ENCODE measurements at regions not wholly inside any gene's neighbourhood (a gene's known extent, or its start where the extent isn't known, plus 50 kb on each side); places are given as distances from the start of the nearest gene placed in this dataset.
A peak's percentile ranks its signal among the peaks of the same experiment; 100 is the strongest.

- Mint-ChIP-seq H3K27ac (no peak overlapping the region), H3K4me3 (no peak overlapping the region)
Measured at GRCh38 chr9:29668732-29669131, 2095.5 kb upstream of the C9orf72 start.

GRCh38 chr9:29669613-29670012 lies 2096.3 kb upstream of the C9orf72 start:
- H3K27ac Mint-ChIP-seq = no peak overlapping the region
- no peaks in the 10 kb centered on the region for H3K36me3 Mint-ChIP-seq
- DNase-seq = no peak
- no peak overlapping the region for H3K4me3 Mint-ChIP-seq
- H3K9me3 Mint-ChIP-seq = peaks cover 2 to 27% (median 10%) of the 10 kb centered on the region in 6 donors
- H3K4me1 Mint-ChIP-seq = no peaks in the 10 kb centered on the region
- H3K27me3 Mint-ChIP-seq (ENCODE audit: low read depth in 3 of 3) = peaks cover 0 to under 1% (median 0%) of the 10 kb centered on the region in 3 donors

More at GRCh38 chr9:29668732-29669131, 2095.5 kb upstream of the C9orf72 start:
- no peaks in the 10 kb centered on the region for H3K27me3 Mint-ChIP-seq (ENCODE audit: low read depth in 3 of 3)
- no peak for DNase-seq
- H3K9me3 Mint-ChIP-seq = peaks cover 2 to 31% (median 8%) of the 10 kb centered on the region in 6 donors
- H3K36me3 Mint-ChIP-seq = no peaks in the 10 kb centered on the region
- H3K4me1 Mint-ChIP-seq = no peaks in the 10 kb centered on the region

GRCh38 chr9:29685531-29685930 lies 2112.2 kb upstream of the C9orf72 start:
- H3K27ac Mint-ChIP-seq = no peak overlapping the region
- H3K36me3 Mint-ChIP-seq = peaks cover 0 to 5% (median 3%) of the 10 kb centered on the region in 3 donors
- peaks cover 0 to 2% (median 0%) of the 10 kb centered on the region in 3 donors for H3K27me3 Mint-ChIP-seq (ENCODE audit: low read depth in 3 of 3)
- H3K9me3 Mint-ChIP-seq = peaks cover 2 to 29% (median 11%) of the 10 kb centered on the region in 6 donors
- no peaks in the 10 kb centered on the region for H3K4me1 Mint-ChIP-seq
- no peak for DNase-seq
- H3K4me3 Mint-ChIP-seq = no peak overlapping the region

- Mint-ChIP-seq H3K9me3 (peaks cover 3 to 29% (median 14%) of the 10 kb centered on the region in 6 donors), H3K27me3 (ENCODE audit: low read depth in 3 of 3) (no peaks in the 10 kb centered on the region), H3K36me3 (peaks cover 0 to 3% (median 0%) of the 10 kb centered on the region in 3 donors), H3K27ac (no peak overlapping the region), H3K4me3 (no peak overlapping the region), H3K4me1 (peaks cover 0 to 2% of the 10 kb centered on the region in 2 donors)
- no peak for DNase-seq
Measured at GRCh38 chr9:29691145-29691544, 2117.9 kb upstream of the C9orf72 start.

- H3K27ac Mint-ChIP-seq = no peak overlapping the region
- H3K4me3 Mint-ChIP-seq = no peak overlapping the region
- H3K9me3 Mint-ChIP-seq = peaks cover 3 to 23% (median 14%) of the 10 kb centered on the region in 6 donors
- DNase-seq = peak in 1 of 3 donors; percentile 31
- no peaks in the 10 kb centered on the region for H3K27me3 Mint-ChIP-seq (ENCODE audit: low read depth in 3 of 3)
- peaks cover 0 to 3% (median 0%) of the 10 kb centered on the region in 3 donors for H3K36me3 Mint-ChIP-seq
- H3K4me1 Mint-ChIP-seq = peaks cover 0 to 2% of the 10 kb centered on the region in 2 donors
Measured at GRCh38 chr9:29691758-29692407, 2118.6 kb upstream of the C9orf72 start.

GRCh38 chr9:29697011-29697410 lies 2123.7 kb upstream of the C9orf72 start:
- no peaks in the 10 kb centered on the region for H3K27me3 Mint-ChIP-seq (ENCODE audit: low read depth in 3 of 3)
- no peak overlapping the region for H3K4me3 Mint-ChIP-seq
- no peak for DNase-seq
- peaks cover 5 to 36% (median 12%) of the 10 kb centered on the region in 6 donors for H3K9me3 Mint-ChIP-seq
- H3K27ac Mint-ChIP-seq = no peak overlapping the region
- H3K36me3 Mint-ChIP-seq = peaks cover 0 to 3% (median 0%) of the 10 kb centered on the region in 3 donors
- H3K4me1 Mint-ChIP-seq = no peaks in the 10 kb centered on the region

GRCh38 chr9:29701559-29701958 lies 2128.3 kb upstream of the C9orf72 start:
- Mint-ChIP-seq H3K4me3 (no peak overlapping the region), H3K4me1 (no peaks in the 10 kb centered on the region), H3K36me3 (no peaks in the 10 kb centered on the region), H3K27me3 (ENCODE audit: low read depth in 3 of 3) (no peaks in the 10 kb centered on the region), H3K9me3 (peaks cover 1 to 34% (median 9%) of the 10 kb centered on the region in 6 donors), H3K27ac (no peak overlapping the region)
- no peak for DNase-seq

- no peak overlapping the region for H3K27ac Mint-ChIP-seq
- H3K4me3 Mint-ChIP-seq = no peak overlapping the region
- no peaks in the 10 kb centered on the region for H3K36me3 Mint-ChIP-seq
- H3K27me3 Mint-ChIP-seq (ENCODE audit: low read depth in 3 of 3) = no peaks in the 10 kb centered on the region
- peaks cover 1 to 34% (median 9%) of the 10 kb centered on the region in 6 donors for H3K9me3 Mint-ChIP-seq
- no peak for DNase-seq
- H3K4me1 Mint-ChIP-seq = no peaks in the 10 kb centered on the region
Measured at GRCh38 chr9:29701971-29702370, 2128.7 kb upstream of the C9orf72 start.

- peaks cover 9 to 28% (median 14%) of the 10 kb centered on the region in 6 donors for H3K9me3 Mint-ChIP-seq
- no peaks in the 10 kb centered on the region for H3K4me1 Mint-ChIP-seq
- peaks cover 0 to 2% (median 2%) of the 10 kb centered on the region in 3 donors for H3K27me3 Mint-ChIP-seq (ENCODE audit: low read depth in 3 of 3)
- no peak overlapping the region for H3K4me3 Mint-ChIP-seq
- no peak for DNase-seq
- H3K27ac Mint-ChIP-seq = no peak overlapping the region
- no peaks in the 10 kb centered on the region for H3K36me3 Mint-ChIP-seq
Measured at GRCh38 chr9:29714860-29715259, 2141.6 kb upstream of the C9orf72 start.

- no peak for DNase-seq
- Mint-ChIP-seq H3K4me1 (no peaks in the 10 kb centered on the region), H3K36me3 (no peaks in the 10 kb centered on the region), H3K27me3 (ENCODE audit: low read depth in 3 of 3) (peaks cover 0 to 2% (median 0%) of the 10 kb centered on the region in 3 donors), H3K4me3 (no peak overlapping the region), H3K27ac (no peak overlapping the region), H3K9me3 (peaks cover 6 to 31% (median 16%) of the 10 kb centered on the region in 6 donors)
Measured at GRCh38 chr9:29717631-29718030, 2144.3 kb upstream of the C9orf72 start.

GRCh38 chr9:29730163-29730562 lies 2156.9 kb upstream of the C9orf72 start:
- peaks cover 0 to 4% (median 4%) of the 10 kb centered on the region in 3 donors for H3K36me3 Mint-ChIP-seq
- H3K27me3 Mint-ChIP-seq (ENCODE audit: low read depth in 3 of 3) = peaks cover 0 to 2% (median 1%) of the 10 kb centered on the region in 3 donors
- H3K4me1 Mint-ChIP-seq = no peaks in the 10 kb centered on the region
- peaks cover 13 to 45% (median 27%) of the 10 kb centered on the region in 6 donors for H3K9me3 Mint-ChIP-seq
- no peak overlapping the region for H3K4me3 Mint-ChIP-seq
- H3K27ac Mint-ChIP-seq = no peak overlapping the region
- no peak for DNase-seq

- DNase-seq = peak; percentile 3 to 50 (median 39)
- peak overlapping the region in 4 of 5 donors; percentile 16 to 62 (median 46) for H3K4me3 Mint-ChIP-seq
- H3K27ac Mint-ChIP-seq = peak overlapping the region; percentile 49 to 78 (median 69)
Measured at GRCh38 chr9:29740518-29740917, 2167.2 kb upstream of the C9orf72 start.

GRCh38 chr9:29741169-29741568 lies 2167.9 kb upstream of the C9orf72 start:
- H3K4me1 Mint-ChIP-seq = peaks cover 19 to 24% of the 10 kb centered on the region in 2 donors
- peaks cover 0 to 2% (median 2%) of the 10 kb centered on the region in 3 donors for H3K27me3 Mint-ChIP-seq (ENCODE audit: low read depth in 3 of 3)
- no peak for DNase-seq
- H3K27ac Mint-ChIP-seq = peak overlapping the region in 1 of 6 donors; percentile 73
- H3K4me3 Mint-ChIP-seq = peak overlapping the region in 1 of 5 donors; percentile 62
- peaks cover 3 to 41% (median 16%) of the 10 kb centered on the region in 6 donors for H3K9me3 Mint-ChIP-seq
- peaks cover 0 to 3% (median 0%) of the 10 kb centered on the region in 3 donors for H3K36me3 Mint-ChIP-seq

More at GRCh38 chr9:29740518-29740917, 2167.2 kb upstream of the C9orf72 start:
- peaks cover 3 to 37% (median 15%) of the 10 kb centered on the region in 6 donors for H3K9me3 Mint-ChIP-seq
- H3K27me3 Mint-ChIP-seq (ENCODE audit: low read depth in 3 of 3) = peaks cover 0 to 2% (median 2%) of the 10 kb centered on the region in 3 donors
- peaks cover 19 to 24% of the 10 kb centered on the region in 2 donors for H3K4me1 Mint-ChIP-seq
- peaks cover 0 to 3% (median 0%) of the 10 kb centered on the region in 3 donors for H3K36me3 Mint-ChIP-seq

- H3K4me3 Mint-ChIP-seq = no peak overlapping the region
Measured at GRCh38 chr9:29750062-29750461, 2176.8 kb upstream of the C9orf72 start.

More at GRCh38 chr9:29750062-29750461, 2176.8 kb upstream of the C9orf72 start:
- H3K9me3 Mint-ChIP-seq = peaks cover 7 to 36% (median 12%) of the 10 kb centered on the region in 6 donors
- H3K4me1 Mint-ChIP-seq = no peaks in the 10 kb centered on the region
- peaks cover 0 to 2% (median 0%) of the 10 kb centered on the region in 3 donors for H3K27me3 Mint-ChIP-seq (ENCODE audit: low read depth in 3 of 3)
- no peaks in the 10 kb centered on the region for H3K36me3 Mint-ChIP-seq
- DNase-seq = no peak
- H3K27ac Mint-ChIP-seq = no peak overlapping the region
